Endodermal cell (in vitro differentiated cells): ENCODE measurements at regions not wholly inside any gene's neighbourhood (a gene's known extent, or its start where the extent isn't known, plus 50 kb on each side); places are given as distances from the start of the nearest gene placed in this dataset.

Source experiments
- DNase-seq: peaks from one replicate; pipeline ENCODE4 v3.0.0-alpha.2; 2017
- H3K27ac ChIP-seq: 2 replicates; pipeline ENCODE4 v1.5.1; 2013; ENCODE audit warnings: mild to moderate bottlenecking, low read depth, low read length, moderate library complexity
- H3K27me3 ChIP-seq: 2 replicates; pipeline ENCODE4 v1.6.1; 2013; ENCODE audit warnings: mild to moderate bottlenecking, low read length, moderate library complexity; ENCODE audit not compliant: insufficient read depth, control insufficient read depth, poor library complexity, severe bottlenecking
- H3K36me3 ChIP-seq: 2 replicates; pipeline ENCODE4 v1.7.0; 2013; ENCODE audit warnings: mild to moderate bottlenecking, low read length, moderate library complexity; ENCODE audit not compliant: control insufficient read depth, insufficient read depth
- H3K4me1 ChIP-seq: one replicate; pipeline ENCODE4 v1.7.0; 2013; ENCODE audit warnings: low read length; ENCODE audit not compliant: control insufficient read depth, insufficient read depth
- H3K4me3 ChIP-seq: 2 replicates; pipeline ENCODE4 v1.5.1; 2013; ENCODE audit warnings: mild to moderate bottlenecking, low read length, moderate library complexity
- H3K9ac ChIP-seq: 2 replicates; pipeline ENCODE4 v1.6.1; 2013; ENCODE audit warnings: mild to moderate bottlenecking, low read length, moderate library complexity; ENCODE audit not compliant: poor library complexity, severe bottlenecking; ENCODE audit errors: extremely low read depth
- H3K9me3 ChIP-seq: 2 replicates; pipeline ENCODE4 v1.6.1; 2013; ENCODE audit warnings: mild to moderate bottlenecking, low read length, moderate library complexity; ENCODE audit not compliant: control insufficient read depth
- H3K27ac Mint-ChIP-seq: 2 replicates; pipeline ENCODE4 v1.8.0; 2020; ENCODE audit warnings: mixed read lengths
- H3K27me3 Mint-ChIP-seq: 2 replicates; pipeline ENCODE4 v1.8.0; 2021; ENCODE audit warnings: mild to moderate bottlenecking, mixed read lengths; ENCODE audit not compliant: insufficient read depth
- H3K36me3 Mint-ChIP-seq: 2 replicates; pipeline ENCODE4 v1.8.0; 2020; ENCODE audit warnings: low read depth, mixed read lengths
- H3K4me1 Mint-ChIP-seq: 2 replicates; pipeline ENCODE4 v1.8.0; 2020; ENCODE audit warnings: mixed read lengths
- H3K4me3 Mint-ChIP-seq: 2 replicates; pipeline ENCODE4 v1.8.0; 2020; ENCODE audit warnings: mild to moderate bottlenecking, moderate library complexity, mixed read lengths
- H3K9me3 Mint-ChIP-seq: 2 replicates; pipeline ENCODE4 v1.8.0; 2020; ENCODE audit warnings: mild to moderate bottlenecking, mixed read lengths
- TF ChIP-seq, protein P1 (sequence below): fragments of 200-600 bp; sonication (generic); conservative IDR thresholded peaks from 2 replicates; pipeline ENCODE4 v1.5.0; 2021; ENCODE audit warnings: antibody characterized with exemption, mild to moderate bottlenecking

GRCh38 chr12:38956337-38956736, 50.9 kb upstream of the CPNE8 start:
- TF ChIP-seq, protein P1, sequence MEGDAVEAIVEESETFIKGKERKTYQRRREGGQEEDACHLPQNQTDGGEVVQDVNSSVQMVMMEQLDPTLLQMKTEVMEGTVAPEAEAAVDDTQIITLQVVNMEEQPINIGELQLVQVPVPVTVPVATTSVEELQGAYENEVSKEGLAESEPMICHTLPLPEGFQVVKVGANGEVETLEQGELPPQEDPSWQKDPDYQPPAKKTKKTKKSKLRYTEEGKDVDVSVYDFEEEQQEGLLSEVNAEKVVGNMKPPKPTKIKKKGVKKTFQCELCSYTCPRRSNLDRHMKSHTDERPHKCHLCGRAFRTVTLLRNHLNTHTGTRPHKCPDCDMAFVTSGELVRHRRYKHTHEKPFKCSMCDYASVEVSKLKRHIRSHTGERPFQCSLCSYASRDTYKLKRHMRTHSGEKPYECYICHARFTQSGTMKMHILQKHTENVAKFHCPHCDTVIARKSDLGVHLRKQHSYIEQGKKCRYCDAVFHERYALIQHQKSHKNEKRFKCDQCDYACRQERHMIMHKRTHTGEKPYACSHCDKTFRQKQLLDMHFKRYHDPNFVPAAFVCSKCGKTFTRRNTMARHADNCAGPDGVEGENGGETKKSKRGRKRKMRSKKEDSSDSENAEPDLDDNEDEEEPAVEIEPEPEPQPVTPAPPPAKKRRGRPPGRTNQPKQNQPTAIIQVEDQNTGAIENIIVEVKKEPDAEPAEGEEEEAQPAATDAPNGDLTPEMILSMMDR = no peak
- no peaks in the 10 kb centered on the region for H3K4me1 ChIP-seq
- H3K9me3 ChIP-seq = no peaks in the 10 kb centered on the region
- no peaks in the 10 kb centered on the region for H3K9me3 Mint-ChIP-seq
- H3K27ac Mint-ChIP-seq = no peak overlapping the region
- no peaks in the 10 kb centered on the region for H3K27me3 Mint-ChIP-seq
- no peaks in the 10 kb centered on the region for H3K27me3 ChIP-seq
- no peak overlapping the region for H3K4me3 ChIP-seq
- DNase-seq = no peak
- H3K4me3 Mint-ChIP-seq = no peak overlapping the region
- no peak overlapping the region for H3K27ac ChIP-seq
- H3K9ac ChIP-seq = no peak overlapping the region
- H3K36me3 Mint-ChIP-seq = no peaks in the 10 kb centered on the region
- H3K4me1 Mint-ChIP-seq = peaks cover 5% of the 10 kb centered on the region
- H3K36me3 ChIP-seq = no peaks in the 10 kb centered on the region
